Stomach (tissue), 4 donors: ENCODE measurements at regions not wholly inside any gene's neighbourhood (a gene's known extent, or its start where the extent isn't known, plus 50 kb on each side); places are given as distances from the start of the nearest gene placed in this dataset.

Source experiments
- EP300 ChIP-seq: sonication (generic); formaldehyde crosslinking; IDR thresholded peaks from one replicate; pipeline ENCODE4 v1.6.1; 2017; ENCODE audit warnings: antibody characterized with exemption
- TF ChIP-seq, protein P1 (sequence below), 7 experiments: fragments of 450-650 bp in 4 of 7; fragments of 200-600 bp in 3 of 7; sonication (generic) in 3 of 7; IDR thresholded peaks; one replicate each; pipeline ENCODE4 v1.5.1; 2016 to 2019; ENCODE audit warnings: antibody characterized with exemption in 7 of 7, control low read depth in 2 of 7, mild to moderate bottlenecking in 1 of 7

DNA sequence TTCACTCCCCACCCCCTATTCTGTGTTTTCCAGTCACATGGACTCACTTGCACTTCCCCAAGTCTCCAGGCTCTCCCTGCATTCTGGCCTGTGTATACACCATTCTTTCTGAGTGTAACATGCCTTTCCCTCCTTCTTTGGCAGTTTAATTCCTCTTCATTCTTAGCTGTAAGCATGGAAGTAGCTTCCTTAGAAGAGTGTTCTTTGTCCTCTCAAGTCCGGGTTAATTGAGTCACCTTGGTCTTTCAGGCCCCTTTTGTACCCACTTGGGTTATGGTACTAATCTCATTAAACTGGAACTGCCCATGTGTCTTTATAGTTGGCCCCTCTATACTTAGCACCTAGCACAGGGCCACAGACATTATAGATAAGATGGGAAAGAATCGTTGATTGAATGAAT is 525.3 kb upstream of the ADGRL4 start:
- TF ChIP-seq, protein P1, sequence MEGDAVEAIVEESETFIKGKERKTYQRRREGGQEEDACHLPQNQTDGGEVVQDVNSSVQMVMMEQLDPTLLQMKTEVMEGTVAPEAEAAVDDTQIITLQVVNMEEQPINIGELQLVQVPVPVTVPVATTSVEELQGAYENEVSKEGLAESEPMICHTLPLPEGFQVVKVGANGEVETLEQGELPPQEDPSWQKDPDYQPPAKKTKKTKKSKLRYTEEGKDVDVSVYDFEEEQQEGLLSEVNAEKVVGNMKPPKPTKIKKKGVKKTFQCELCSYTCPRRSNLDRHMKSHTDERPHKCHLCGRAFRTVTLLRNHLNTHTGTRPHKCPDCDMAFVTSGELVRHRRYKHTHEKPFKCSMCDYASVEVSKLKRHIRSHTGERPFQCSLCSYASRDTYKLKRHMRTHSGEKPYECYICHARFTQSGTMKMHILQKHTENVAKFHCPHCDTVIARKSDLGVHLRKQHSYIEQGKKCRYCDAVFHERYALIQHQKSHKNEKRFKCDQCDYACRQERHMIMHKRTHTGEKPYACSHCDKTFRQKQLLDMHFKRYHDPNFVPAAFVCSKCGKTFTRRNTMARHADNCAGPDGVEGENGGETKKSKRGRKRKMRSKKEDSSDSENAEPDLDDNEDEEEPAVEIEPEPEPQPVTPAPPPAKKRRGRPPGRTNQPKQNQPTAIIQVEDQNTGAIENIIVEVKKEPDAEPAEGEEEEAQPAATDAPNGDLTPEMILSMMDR (IDR thresholded peaks at IDR 0.05) = no peak
- TF ChIP-seq EP300 = no peak
